ENCODE measurements at regions not wholly inside any gene's neighbourhood (a gene's known extent, or its start where the extent isn't known, plus 50 kb on each side); places are given as distances from the start of the nearest gene placed in this dataset.

DNA sequence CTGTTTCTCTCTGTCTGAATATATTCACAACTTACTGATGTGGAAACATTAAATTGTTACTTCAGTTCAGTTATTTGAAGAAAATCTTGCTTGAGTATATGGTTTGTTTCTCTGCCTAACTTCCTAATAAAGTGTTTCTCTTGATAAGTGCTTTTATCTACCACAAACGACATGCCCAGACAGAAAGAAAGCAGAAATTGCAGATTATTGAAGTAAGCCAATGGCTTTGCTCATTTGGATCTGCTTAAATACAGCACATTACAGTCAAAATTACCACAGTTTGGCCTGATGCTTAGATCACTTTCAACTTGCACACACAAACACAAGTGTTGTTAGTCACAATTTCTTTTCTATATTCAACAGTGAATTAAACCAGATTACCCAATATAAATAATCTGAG is 68.0 kb downstream of the ATOH1 start:
- 0% methylated on average over 1 of the region's 1 CpG for WGBS (ENCODE audit: insufficient coverage, insufficient replicate concordance, low lambda C conversion rate, missing lambda C conversion rate)
- H3K79me2 ChIP-seq (ENCODE audit: control insufficient read depth, insufficient read depth, low read length): no peaks in the 10 kb centered on the region
- H3K27ac ChIP-seq (ENCODE audit: control insufficient read depth, insufficient read depth): no peak overlapping the region
- no peak overlapping the region for H3K9ac ChIP-seq (ENCODE audit: control insufficient read depth, insufficient read depth, low read length)
- ChIA-PET POLR2A (no interaction called here), CTCF (interaction anchor here (1.2 kb wide), 2 partner anchors 20 to 180 kb away, joined by 3 to 4 read pairs; no protein-coding TSS in a partner anchor), RAD21 (ENCODE audit: unreplicated experiment) (no interaction called here), SMC1A (ENCODE audit: uncharacterized antibody, unreplicated experiment) (interaction anchor here (0.8 to 3.5 kb wide), 2 partner anchors 16 to 54 kb away, joined by 3 to 9 read pairs; no protein-coding TSS in a partner anchor)
- TF ChIP-seq RAD51 (IDR thresholded peaks at IDR 0.05) (no peak), GABPA (IDR thresholded peaks at IDR 0.05; ENCODE audit: low read depth) (no peak), PAX8 (IDR thresholded peaks at IDR 0.05) (no peak), ASH2L (IDR thresholded peaks at IDR 0.05; ENCODE audit: borderline replicate concordance, low read depth) (no peak), SP1 (IDR thresholded peaks at IDR 0.05; ENCODE audit: low read depth, low read length) (no peak), SMARCA5 (IDR thresholded peaks at IDR 0.05) (no peak), ELK1 (IDR thresholded peaks at IDR 0.05; ENCODE audit: low read depth, low read length) (no peak)
- TF ChIP-seq, protein P1, sequence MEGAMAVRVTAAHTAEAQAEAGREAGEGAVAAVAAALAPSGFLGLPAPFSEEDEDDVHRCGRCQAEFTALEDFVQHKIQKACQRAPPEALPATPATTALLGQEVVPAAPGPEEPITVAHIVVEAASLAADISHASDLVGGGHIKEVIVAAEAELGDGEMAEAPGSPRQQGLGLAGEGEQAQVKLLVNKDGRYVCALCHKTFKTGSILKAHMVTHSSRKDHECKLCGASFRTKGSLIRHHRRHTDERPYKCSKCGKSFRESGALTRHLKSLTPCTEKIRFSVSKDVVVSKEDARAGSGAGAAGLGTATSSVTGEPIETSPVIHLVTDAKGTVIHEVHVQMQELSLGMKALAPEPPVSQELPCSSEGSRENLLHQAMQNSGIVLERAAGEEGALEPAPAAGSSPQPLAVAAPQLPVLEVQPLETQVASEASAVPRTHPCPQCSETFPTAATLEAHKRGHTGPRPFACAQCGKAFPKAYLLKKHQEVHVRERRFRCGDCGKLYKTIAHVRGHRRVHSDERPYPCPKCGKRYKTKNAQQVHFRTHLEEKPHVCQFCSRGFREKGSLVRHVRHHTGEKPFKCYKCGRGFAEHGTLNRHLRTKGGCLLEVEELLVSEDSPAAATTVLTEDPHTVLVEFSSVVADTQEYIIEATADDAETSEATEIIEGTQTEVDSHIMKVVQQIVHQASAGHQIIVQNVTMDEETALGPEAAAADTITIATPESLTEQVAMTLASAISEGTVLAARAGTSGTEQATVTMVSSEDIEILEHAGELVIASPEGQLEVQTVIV (IDR thresholded peaks at IDR 0.05; ENCODE audit: borderline replicate concordance, partially characterized antibody): no peak
- no peaks in the 10 kb centered on the region for H4K20me1 ChIP-seq (ENCODE audit: control insufficient read depth, insufficient read depth)
- DNase-seq (ENCODE audit: low read depth, low spot score): no peak
- H2AFZ ChIP-seq (ENCODE audit: control insufficient read depth, low read depth, low read length): no peak overlapping the region
- H3K4me1 ChIP-seq (ENCODE audit: control insufficient read depth, insufficient read depth, low read length): no peaks in the 10 kb centered on the region
- in situ Hi-C loops (cut with MboI): loop anchor here (10.0 kb wide), 1 partner anchor 228 kb away; no protein-coding TSS in a partner anchor
- BruUV-seq (replicated peaks): no TSS peak
- no peak for ATAC-seq
- H3K4me3 ChIP-seq: no peak overlapping the region
- no peak overlapping the region for H3K4me2 ChIP-seq (ENCODE audit: control insufficient read depth, insufficient read depth)
- no peaks in the 10 kb centered on the region for H3K36me3 ChIP-seq (ENCODE audit: control insufficient read depth in 2 of 2, insufficient read depth in 2 of 2, low read length in 1 of 2)
- intact Hi-C loops (cut with micrococcal nuclease; ENCODE audit: unreplicated experiment): loop anchor here (2.0 kb wide), 1 partner anchor 230 kb away; no protein-coding TSS in a partner anchor
- FAIRE-seq: no peak
- H3K9me3 ChIP-seq (replicated peaks; ENCODE audit: control insufficient read depth, insufficient read depth, low read length): no peaks in the 10 kb centered on the region
- H3K27me3 ChIP-seq (replicated peaks in 1 of 2; ENCODE audit: control insufficient read depth in 2 of 2, insufficient read depth in 2 of 2, low read length in 1 of 2): no peaks in the 10 kb centered on the region

Data from GM12878 (cell line).